ENCODE measurements at regions not wholly inside any gene's neighbourhood (a gene's known extent, or its start where the extent isn't known, plus 50 kb on each side); places are given as distances from the start of the nearest gene placed in this dataset.

- no peak overlapping the region for H4K91ac ChIP-seq (ENCODE audit: insufficient read length, low read depth, low read length)
- no peaks in the 10 kb centered on the region for H4K20me1 ChIP-seq (ENCODE audit: control insufficient read depth, insufficient read depth, insufficient read length)
- H3K4me3 Mint-ChIP-seq: no peak overlapping the region
- H3K27ac ChIP-seq (ENCODE audit: insufficient read length, low read depth, low read length): no peak overlapping the region
- H2AK5ac ChIP-seq (ENCODE audit: insufficient read length, low read length): no peak overlapping the region
- H4K8ac ChIP-seq (replicated peaks; ENCODE audit: insufficient read length, low read depth, low read length): no peak overlapping the region
- H3K4me1 ChIP-seq (ENCODE audit: insufficient read depth, low read length): no peaks in the 10 kb centered on the region
- H4K5ac ChIP-seq (ENCODE audit: insufficient read length, low read depth, low read length): no peak overlapping the region
- no peaks in the 10 kb centered on the region for H3K23me2 ChIP-seq (ENCODE audit: insufficient read length, low read depth, low read length, poor library complexity, severe bottlenecking)
- H3K4me2 ChIP-seq (ENCODE audit: insufficient read depth, insufficient read length, low read length): no peak overlapping the region
- no peak overlapping the region for H3K9ac ChIP-seq (ENCODE audit: extremely low read depth, insufficient read length, low read length)
- H2BK5ac ChIP-seq (ENCODE audit: insufficient read length, low read length): no peak overlapping the region
- H2BK12ac ChIP-seq (ENCODE audit: insufficient read length, low read depth, low read length): no peak overlapping the region
- H3K36me3 Mint-ChIP-seq (ENCODE audit: insufficient read depth in 1 of 3, low read depth in 3 of 3): peaks cover 18 to 46% (median 27%) of the 10 kb centered on the region in 3 experiments
- H3K23ac ChIP-seq (ENCODE audit: insufficient read length, low read depth, low read length): no peak overlapping the region
- H3K56ac ChIP-seq (ENCODE audit: insufficient read length, low read depth, low read length): no peak overlapping the region
- H3K27ac Mint-ChIP-seq: no peak overlapping the region
- no peak for TF ChIP-seq CTCF (conservative IDR thresholded peaks at IDR 0.05)
- H2AFZ ChIP-seq (ENCODE audit: low read length): no peak overlapping the region
- WGBS (ENCODE audit: extremely low coverage, insufficient read length, low lambda C conversion rate): no CpG with 5 or more reads among the region's 5 CpGs
- H3K18ac ChIP-seq (ENCODE audit: insufficient read length, low read depth, low read length): no peak overlapping the region
- peaks cover 12 to 13% of the 10 kb centered on the region in 2 experiments for H3K4me1 Mint-ChIP-seq
- H3K4ac ChIP-seq (ENCODE audit: low read depth, low read length): no peak overlapping the region
- H3K79me2 ChIP-seq (ENCODE audit: insufficient read depth, low read length): no peaks in the 10 kb centered on the region
- no peak overlapping the region; the same call in 1 of the 2 replicates for H3K14ac ChIP-seq (ENCODE audit: insufficient read depth, low read length)
- H2BK120ac ChIP-seq (ENCODE audit: low read depth, low read length, poor library complexity, severe bottlenecking): no peak overlapping the region
- peaks cover 35 to 48% of the 10 kb centered on the region in 2 experiments for H3K9me3 Mint-ChIP-seq
- H3K79me1 ChIP-seq (ENCODE audit: insufficient read depth, low read depth, low read length, poor library complexity, severe bottlenecking): no peaks in the 10 kb centered on the region
- H3K9me3 ChIP-seq (ENCODE audit: control insufficient read depth, low read depth, low read length): peaks cover 16% of the 10 kb centered on the region
- no peaks in the 10 kb centered on the region for H3K27me3 Mint-ChIP-seq (ENCODE audit: low read depth)
- DNase-seq: no peak
- H2BK15ac ChIP-seq (ENCODE audit: low read depth, low read length): no peak overlapping the region
- H2BK20ac ChIP-seq (ENCODE audit: low read depth, low read length, poor library complexity, severe bottlenecking): no peak overlapping the region
- no peak overlapping the region for H3T11ph ChIP-seq (ENCODE audit: low read length)
- no peaks in the 10 kb centered on the region for H3K27me3 ChIP-seq (ENCODE audit: insufficient read depth, low read length)
These were observed 262.0 kb downstream of the ADRA2A start for GRCh38 chr10:111338805-111339204.
